Right lobe of liver (tissue), 6 donors: ENCODE measurements at regions not wholly inside any gene's neighbourhood (a gene's known extent, or its start where the extent isn't known, plus 50 kb on each side); places are given as distances from the start of the nearest gene placed in this dataset.
"Not testable (repeated sequence)": the region's sequence is repeated elsewhere in the genome, so short reads cannot be mapped to it uniquely, and the experiment has no call there.

Source experiments
- ATAC-seq, 4 donors: fragments of 200-7000 bp; cut with Tn5 transposase; one replicate each; pipeline ENCODE4 v1.9.1; 2020; ENCODE audit warnings: mild to moderate bottlenecking in 4 of 4, moderate library complexity in 4 of 4
- DNase-seq, 3 donors: peaks; one replicate each; pipeline ENCODE4 v3.0.0-alpha.2; 2020
- H3K27ac ChIP-seq, 3 donors: fragments of 200-600 bp; one replicate each; pipeline ENCODE4 v1.8.0; 2022
- H3K27me3 ChIP-seq, 2 donors: fragments of 200-600 bp; one replicate each; pipeline ENCODE4 v1.8.0; 2022
- H3K36me3 ChIP-seq, 4 donors: fragments of 200-600 bp; sonication (generic) in 1 of 4; one replicate each; pipeline versions ENCODE4 v1.5.1 to v1.8.0; 2017 to 2022; ENCODE audit warnings: control low read depth in 1 of 4
- H3K4me1 ChIP-seq, 4 donors: fragments of 200-600 bp; sonication (generic) in 1 of 4; one replicate each; pipeline versions ENCODE4 v1.5.1 to v1.8.0; 2017 to 2022; ENCODE audit warnings: control low read depth in 1 of 4
- H3K4me3 ChIP-seq, 3 donors: fragments of 200-600 bp; one replicate each; pipeline ENCODE4 v1.8.0; 2022
- H3K9me3 ChIP-seq, 4 donors: fragments of 200-600 bp; sonication (generic) in 1 of 4; one replicate each; pipeline versions ENCODE4 v1.5.1 to v1.8.0; 2017 to 2022; ENCODE audit warnings: control low read depth in 1 of 4
- POLR2A ChIP-seq: fragments of 450-650 bp; IDR thresholded peaks from one replicate; pipeline ENCODE4 v1.6.1; 2017; ENCODE audit warnings: antibody characterized with exemption, mild to moderate bottlenecking
- WGBS: methylation state at CpG from one replicate; pipeline ENCODE4 v1.1.6; 2018; ENCODE audit warnings: low coverage, low lambda C conversion rate; ENCODE audit not compliant: insufficient coverage; ENCODE audit errors: missing lambda C conversion rate; 5-methylcytosine and 5-hydroxymethylcytosine counted together
- intact Hi-C, 2 donors: fragments of 100-400 bp; cut with DNase I; formaldehyde crosslinking; loops; one replicate each; pipeline versions ENCODE4 v1.11.2 to v1.14.1; 2022
- TF ChIP-seq, protein P1 (sequence below), 4 donors: fragments of 200-600 bp in 3 of 4; fragments of 450-650 bp in 1 of 4; IDR thresholded peaks; one replicate each; pipeline versions ENCODE4 v1.5.1 to v1.8.0; 2016 to 2022; ENCODE audit warnings: antibody characterized with exemption in 4 of 4, mild to moderate bottlenecking in 2 of 4
- donor health status: DM: no; HTN: yes; CAD: no.
- donor health status: DM: no; HTN: no; CAD: no.
- donor health status: DM: no; HTN: no; CAD: no.
- donor health status: DM: no; HTN: yes; CAD: no.
- donor health status: DM: no; HTN: yes; CAD: no.

DNA sequence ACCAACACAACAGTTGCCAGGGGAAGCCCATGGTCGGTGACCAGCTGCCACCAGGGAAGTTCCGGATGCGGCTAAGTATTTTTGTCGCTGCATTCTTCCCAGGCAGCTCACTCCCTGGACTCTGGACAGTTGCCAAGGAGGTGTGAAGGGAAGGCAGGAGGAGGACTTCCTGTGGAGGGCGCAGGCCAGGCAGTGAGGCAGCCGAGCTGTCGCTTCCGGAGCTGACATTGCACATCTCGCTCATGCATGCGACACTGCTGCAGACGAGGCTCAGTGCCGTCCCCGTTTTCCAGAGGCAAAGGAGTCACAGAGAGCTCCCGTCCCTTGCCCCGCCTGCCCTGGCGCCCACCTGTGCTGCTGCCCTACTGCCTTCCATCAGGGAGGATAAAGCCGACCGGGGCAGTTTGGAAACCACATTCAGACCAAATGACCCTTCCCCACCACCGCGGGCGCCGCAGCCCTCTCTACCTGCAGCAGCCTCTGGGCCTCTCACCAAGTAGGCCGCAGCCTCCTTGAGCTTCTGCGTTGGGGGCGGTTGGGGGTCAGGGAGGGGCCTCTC lies 81.4 kb downstream of the NENF start:
- Histone ChIP-seq H3K36me3 (no peaks in the 10 kb centered on the region), H3K27me3 (no peaks in the 10 kb centered on the region), H3K4me1 (peaks cover 0 to 7% (median 3%) of the 10 kb centered on the region in 4 donors), H3K27ac (no peak overlapping the region), H3K4me3 (no peak overlapping the region), H3K9me3 (no peaks in the 10 kb centered on the region)
- intact Hi-C loops = no loop called here
- TF ChIP-seq, protein P1, sequence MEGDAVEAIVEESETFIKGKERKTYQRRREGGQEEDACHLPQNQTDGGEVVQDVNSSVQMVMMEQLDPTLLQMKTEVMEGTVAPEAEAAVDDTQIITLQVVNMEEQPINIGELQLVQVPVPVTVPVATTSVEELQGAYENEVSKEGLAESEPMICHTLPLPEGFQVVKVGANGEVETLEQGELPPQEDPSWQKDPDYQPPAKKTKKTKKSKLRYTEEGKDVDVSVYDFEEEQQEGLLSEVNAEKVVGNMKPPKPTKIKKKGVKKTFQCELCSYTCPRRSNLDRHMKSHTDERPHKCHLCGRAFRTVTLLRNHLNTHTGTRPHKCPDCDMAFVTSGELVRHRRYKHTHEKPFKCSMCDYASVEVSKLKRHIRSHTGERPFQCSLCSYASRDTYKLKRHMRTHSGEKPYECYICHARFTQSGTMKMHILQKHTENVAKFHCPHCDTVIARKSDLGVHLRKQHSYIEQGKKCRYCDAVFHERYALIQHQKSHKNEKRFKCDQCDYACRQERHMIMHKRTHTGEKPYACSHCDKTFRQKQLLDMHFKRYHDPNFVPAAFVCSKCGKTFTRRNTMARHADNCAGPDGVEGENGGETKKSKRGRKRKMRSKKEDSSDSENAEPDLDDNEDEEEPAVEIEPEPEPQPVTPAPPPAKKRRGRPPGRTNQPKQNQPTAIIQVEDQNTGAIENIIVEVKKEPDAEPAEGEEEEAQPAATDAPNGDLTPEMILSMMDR (IDR thresholded peaks at IDR 0.05) = no peak
- no peak for TF ChIP-seq POLR2A
- ATAC-seq (no peak), DNase-seq (peak in 2 of 3 donors; percentile 38 to 58)
- WGBS = 42% methylated on average over 3 of the region's 25 CpGs

DNA sequence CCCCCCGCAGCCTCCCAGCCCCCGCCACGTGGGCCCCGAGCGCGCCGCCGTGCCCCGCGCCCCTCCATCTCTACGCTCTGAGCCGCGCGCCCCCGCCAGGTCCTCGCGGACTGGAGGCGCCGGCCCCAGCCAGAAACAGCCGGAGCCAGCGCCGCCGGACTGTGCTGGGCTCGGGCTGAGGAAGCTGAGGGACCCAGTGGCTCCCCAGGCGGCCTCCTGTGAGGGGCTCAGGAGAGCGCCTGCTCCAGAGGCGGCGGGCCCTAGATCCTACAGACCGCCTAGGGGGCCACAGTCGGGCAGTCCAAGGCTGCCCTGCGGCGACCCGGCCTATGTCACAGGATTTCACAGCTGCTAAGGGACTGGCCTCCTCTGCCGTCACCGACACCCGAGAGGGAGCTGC lies 82.1 kb downstream of the NENF start:
- Histone ChIP-seq H3K4me1 (peaks cover 0 to 7% (median 3%) of the 10 kb centered on the region in 4 donors), H3K9me3 (no peaks in the 10 kb centered on the region), H3K27ac (no peak overlapping the region), H3K4me3 (no peak overlapping the region), H3K27me3 (no peaks in the 10 kb centered on the region), H3K36me3 (no peaks in the 10 kb centered on the region)
- TF ChIP-seq, protein P1 (IDR thresholded peaks at IDR 0.05) = no peak
- TF ChIP-seq POLR2A = no peak
- 60% methylated on average over 1 of the region's 36 CpGs for WGBS
- ATAC-seq (peak in 1 of 4 donors; percentile 8), DNase-seq (no peak)
- intact Hi-C loops = no loop called here

DNA sequence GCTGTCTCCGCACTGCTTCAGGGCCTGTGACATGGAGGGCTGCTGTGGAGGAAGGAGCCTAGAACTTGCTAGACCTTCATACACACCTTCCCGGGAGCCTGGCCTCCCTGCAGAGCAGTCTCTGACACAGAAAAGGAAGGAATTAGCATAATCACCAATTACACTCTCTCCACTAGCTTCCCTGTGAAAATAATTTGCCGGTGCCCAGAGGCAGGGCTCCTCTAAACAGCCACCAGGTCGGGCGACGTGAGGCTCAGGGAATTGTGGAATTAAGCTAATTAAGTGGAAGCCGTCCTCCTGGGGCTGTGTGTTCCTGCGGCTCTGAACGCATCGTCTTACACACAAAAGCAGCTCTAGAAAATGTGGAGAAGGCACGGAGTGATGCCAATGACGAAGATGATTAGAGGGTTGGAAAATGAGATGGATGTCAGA lies 82.6 kb downstream of the NENF start:
- H3K27ac ChIP-seq = no peak overlapping the region
- intact Hi-C loops = no loop called here
- TF ChIP-seq, protein P1 (IDR thresholded peaks at IDR 0.05) = no peak
- TF ChIP-seq POLR2A = no peak
- DNase-seq (no peak), ATAC-seq (no peak)
- H3K4me3 ChIP-seq = no peak overlapping the region
- H3K36me3 ChIP-seq = no peaks in the 10 kb centered on the region
- no peaks in the 10 kb centered on the region for H3K27me3 ChIP-seq
- WGBS = 80% methylated on average over 10 of the region's 12 CpGs
- H3K9me3 ChIP-seq = no peaks in the 10 kb centered on the region
- peaks cover 0 to 7% (median 3%) of the 10 kb centered on the region in 4 donors for H3K4me1 ChIP-seq

DNA sequence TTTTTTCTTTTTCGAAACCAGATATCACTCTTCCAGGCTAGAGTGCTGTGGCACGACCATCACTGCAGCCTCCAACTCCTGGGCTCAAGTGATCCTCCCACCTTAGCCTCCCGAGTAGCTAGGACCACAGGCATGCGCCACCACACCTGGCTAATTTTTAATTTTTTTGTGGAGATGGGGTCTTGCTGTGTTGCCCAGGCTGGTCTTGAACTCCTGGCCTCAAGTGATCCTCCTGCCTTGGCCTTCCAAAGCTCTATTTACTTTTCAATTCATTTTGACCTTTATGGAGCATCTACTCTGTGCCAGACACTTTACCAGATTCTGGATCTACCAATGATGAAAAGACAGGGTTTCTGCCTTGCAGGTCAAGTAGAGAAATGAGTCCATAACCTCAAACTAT lies 83.3 kb downstream of the NENF start:
- H3K4me1 ChIP-seq, intact Hi-C loops, ATAC-seq, DNase-seq, H3K4me3 ChIP-seq, H3K27me3 ChIP-seq, H3K27ac ChIP-seq, H3K9me3 ChIP-seq, H3K36me3 ChIP-seq: not testable (repeated sequence)
- WGBS = 94% methylated on average over 4 of the region's 4 CpGs

DNA sequence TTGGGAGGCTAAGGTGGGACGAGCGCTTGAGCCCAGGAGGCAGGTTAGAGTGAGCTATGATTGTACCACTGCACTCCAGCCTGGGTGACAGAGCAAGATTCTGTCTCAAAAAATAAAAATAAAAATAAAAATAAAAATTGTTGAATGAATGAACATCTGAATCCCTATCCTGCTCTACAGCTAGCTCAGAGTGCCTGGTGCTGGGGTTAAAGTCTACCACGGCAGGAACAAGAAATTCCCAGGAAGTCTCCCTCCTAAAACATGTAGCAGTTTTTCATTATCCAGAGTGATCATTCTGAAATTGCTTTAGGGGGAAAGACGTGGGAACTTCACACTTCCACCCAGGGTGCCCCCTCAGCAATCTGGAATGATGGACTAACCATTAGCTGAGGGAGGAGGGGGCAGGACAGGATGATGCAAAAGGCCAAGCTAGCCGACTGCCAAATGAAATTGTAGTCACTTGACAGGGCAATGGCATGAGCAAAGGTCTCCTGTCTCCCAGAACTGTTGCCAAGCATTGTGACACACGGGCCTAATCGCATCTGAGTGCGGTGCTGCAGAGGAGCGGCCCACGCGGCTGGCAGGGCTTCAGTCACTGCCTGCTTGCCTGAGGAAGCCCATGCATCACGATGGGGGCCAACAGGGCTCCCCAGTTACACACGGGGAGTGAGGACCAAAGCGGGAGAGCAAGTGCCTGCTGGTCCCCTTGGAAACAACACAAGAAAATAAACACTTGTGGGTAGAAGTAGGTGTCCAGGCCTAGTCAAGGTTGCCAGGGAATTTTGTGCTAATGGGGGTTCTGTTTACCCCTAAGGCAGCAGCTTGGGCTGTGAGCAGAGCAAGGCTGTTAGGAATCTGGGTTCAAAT lies 85.7 kb downstream of the NENF start:
- Histone ChIP-seq H3K36me3 (no peaks in the 10 kb centered on the region), H3K4me1 (peaks cover 0 to 7% (median 3%) of the 10 kb centered on the region in 4 donors), H3K9me3 (no peaks in the 10 kb centered on the region), H3K27ac (peak overlapping the region in 2 of 3 donors; percentile 67 to 72), H3K27me3 (no peaks in the 10 kb centered on the region), H3K4me3 (no peak overlapping the region)
- intact Hi-C loops = no loop called here
- TF ChIP-seq, protein P1 (IDR thresholded peaks at IDR 0.05) = no peak
- no peak for TF ChIP-seq POLR2A
- ATAC-seq (peak; percentile 94 to 99 (median 96)), DNase-seq (peak; percentile 89 to 95 (median 94))
- WGBS = 31% methylated on average over 8 of the region's 14 CpGs
